ENCODE measurements at regions not wholly inside any gene's neighbourhood (a gene's known extent, or its start where the extent isn't known, plus 50 kb on each side); places are given as distances from the start of the nearest gene placed in this dataset.

GRCh38 chr5:63055421-63055820, 476.8 kb downstream of the LRRC70 start:
- intact Hi-C loops (cut with DNase I) = no loop called here
- TF ChIP-seq, protein P1, sequence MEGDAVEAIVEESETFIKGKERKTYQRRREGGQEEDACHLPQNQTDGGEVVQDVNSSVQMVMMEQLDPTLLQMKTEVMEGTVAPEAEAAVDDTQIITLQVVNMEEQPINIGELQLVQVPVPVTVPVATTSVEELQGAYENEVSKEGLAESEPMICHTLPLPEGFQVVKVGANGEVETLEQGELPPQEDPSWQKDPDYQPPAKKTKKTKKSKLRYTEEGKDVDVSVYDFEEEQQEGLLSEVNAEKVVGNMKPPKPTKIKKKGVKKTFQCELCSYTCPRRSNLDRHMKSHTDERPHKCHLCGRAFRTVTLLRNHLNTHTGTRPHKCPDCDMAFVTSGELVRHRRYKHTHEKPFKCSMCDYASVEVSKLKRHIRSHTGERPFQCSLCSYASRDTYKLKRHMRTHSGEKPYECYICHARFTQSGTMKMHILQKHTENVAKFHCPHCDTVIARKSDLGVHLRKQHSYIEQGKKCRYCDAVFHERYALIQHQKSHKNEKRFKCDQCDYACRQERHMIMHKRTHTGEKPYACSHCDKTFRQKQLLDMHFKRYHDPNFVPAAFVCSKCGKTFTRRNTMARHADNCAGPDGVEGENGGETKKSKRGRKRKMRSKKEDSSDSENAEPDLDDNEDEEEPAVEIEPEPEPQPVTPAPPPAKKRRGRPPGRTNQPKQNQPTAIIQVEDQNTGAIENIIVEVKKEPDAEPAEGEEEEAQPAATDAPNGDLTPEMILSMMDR (IDR thresholded peaks at IDR 0.05) = no peak
- no peaks in the 10 kb centered on the region for H3K36me3 ChIP-seq
- no peak overlapping the region for H3K4me3 ChIP-seq
- ATAC-seq (peak in 3 of 4 donors; percentile 26 to 53 (median 46)), DNase-seq (no peak), FAIRE-seq (no peak)
- H3K27ac ChIP-seq = no peak overlapping the region
- peaks cover 0 to 10% (median 8%) of the 10 kb centered on the region in 3 donors for H3K4me1 ChIP-seq
- 16 to 26% methylated on average over 1 of the region's 1 CpG for WGBS, 2 donors
- no peaks in the 10 kb centered on the region for H3K9me3 ChIP-seq
- H3K27me3 ChIP-seq = no peaks in the 10 kb centered on the region

GRCh38 chr5:63053019-63053638, 474.5 kb downstream of the LRRC70 start:
- DNase-seq (peak in 5 of 6 donors; percentile 52 to 68 (median 58)), ATAC-seq (peak; percentile 93 to 96 (median 96)), FAIRE-seq (no peak)
- Histone ChIP-seq H3K9me3 (no peaks in the 10 kb centered on the region), H3K36me3 (no peaks in the 10 kb centered on the region), H3K4me3 (no peak overlapping the region), H3K4me1 (peaks cover 0 to 10% (median 8%) of the 10 kb centered on the region in 3 donors), H3K27me3 (no peaks in the 10 kb centered on the region), H3K27ac (peak overlapping the region; percentile 22 to 76 (median 43))
- TF ChIP-seq, protein P1 (IDR thresholded peaks at IDR 0.05) = no peak
- 32 to 33% methylated on average over 6 of the region's 6 CpGs for WGBS, 2 donors
- intact Hi-C loops (cut with DNase I) = no loop called here

DNA sequence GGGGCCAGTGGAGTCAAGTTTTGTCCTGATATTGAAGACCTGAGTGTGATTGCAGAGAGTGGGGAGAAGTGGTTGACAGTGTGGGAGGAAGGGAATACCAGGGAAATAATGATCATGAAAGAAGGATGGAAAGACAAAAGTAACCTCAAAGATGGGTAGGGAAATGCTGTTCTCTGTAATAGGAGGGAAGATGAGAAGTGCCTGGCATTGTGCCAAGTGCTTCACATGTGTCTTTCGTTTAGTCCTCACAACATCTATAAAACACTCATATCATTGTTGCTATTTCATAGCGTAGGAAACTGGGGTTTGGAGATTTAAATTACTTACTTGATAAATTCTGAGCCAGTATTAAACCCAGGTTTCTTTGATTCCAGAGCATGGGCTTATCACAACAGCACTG, 472.3 kb downstream of the LRRC70 start:
- Histone ChIP-seq H3K4me1 (peaks cover 0 to 10% (median 8%) of the 10 kb centered on the region in 3 donors), H3K4me3 (no peak overlapping the region), H3K36me3 (no peaks in the 10 kb centered on the region), H3K9me3 (no peaks in the 10 kb centered on the region), H3K27me3 (no peaks in the 10 kb centered on the region), H3K27ac (no peak overlapping the region)
- TF ChIP-seq, protein P1 (IDR thresholded peaks at IDR 0.05) = no peak
- ATAC-seq = no peak
- no peak for DNase-seq
- FAIRE-seq = no peak
- intact Hi-C loops (cut with DNase I) = no loop called here
- WGBS, 2 donors = 84% methylated on average over 2 of the region's 2 CpGs

GRCh38 chr5:63049935-63050334, 471.3 kb downstream of the LRRC70 start:
- DNase-seq (no peak), FAIRE-seq (no peak), ATAC-seq (no peak)
- Histone ChIP-seq H3K9me3 (no peaks in the 10 kb centered on the region), H3K27ac (no peak overlapping the region), H3K4me1 (peaks cover 0 to 10% (median 8%) of the 10 kb centered on the region in 3 donors), H3K27me3 (no peaks in the 10 kb centered on the region), H3K4me3 (no peak overlapping the region), H3K36me3 (no peaks in the 10 kb centered on the region)
- intact Hi-C loops (cut with DNase I) = no loop called here
- 81 to 92% methylated on average over 1 of the region's 1 CpG for WGBS, 2 donors
- TF ChIP-seq, protein P1 (IDR thresholded peaks at IDR 0.05) = no peak

GRCh38 chr5:63043792-63044191, 465.2 kb downstream of the LRRC70 start:
- Histone ChIP-seq H3K36me3 (no peaks in the 10 kb centered on the region), H3K4me3 (no peak overlapping the region), H3K4me1 (no peaks in the 10 kb centered on the region), H3K9me3 (no peaks in the 10 kb centered on the region), H3K27ac (no peak overlapping the region), H3K27me3 (no peaks in the 10 kb centered on the region)
- FAIRE-seq (no peak), ATAC-seq (no peak), DNase-seq (no peak)
- intact Hi-C loops (cut with DNase I) = no loop called here
- TF ChIP-seq, protein P1 (IDR thresholded peaks at IDR 0.05) = no peak
- WGBS, 2 donors = 39 to 56% methylated on average over 2 of the region's 2 CpGs

All from pancreas (tissue), 10 donors.